GM19351 (cell line): ENCODE measurements at regions not wholly inside any gene's neighbourhood (a gene's known extent, or its start where the extent isn't known, plus 50 kb on each side); places are given as distances from the start of the nearest gene placed in this dataset.
"Not testable (repeated sequence)": the region's sequence is repeated elsewhere in the genome, so short reads cannot be mapped to it uniquely, and the experiment has no call there.

Experiments used
- ATAC-seq: cut with Tn5 transposase; IDR thresholded peaks from one replicate; pipeline ENCODE4 v1.9.1; 2021; ENCODE audit warnings: mild to moderate bottlenecking, moderate library complexity; ENCODE audit not compliant: unreplicated experiment

GRCh38 chr4:9604031-9604892 is 160.0 kb downstream of the DEFB131A start:
- ATAC-seq: not testable (repeated sequence)

DNA sequence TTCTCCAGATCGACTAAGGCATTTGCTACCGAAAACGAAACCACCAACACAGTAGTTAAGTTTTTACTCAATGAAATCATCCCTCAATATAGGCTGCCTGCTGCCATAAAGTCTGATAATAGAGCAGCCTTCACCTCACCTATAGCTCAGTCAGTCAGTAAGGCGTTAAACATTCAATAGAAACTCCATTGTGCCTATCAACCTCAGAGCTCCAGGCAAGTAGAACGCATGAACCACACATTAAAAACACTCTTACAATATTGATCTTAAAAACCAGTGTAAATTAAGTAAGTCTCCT is 160.6 kb downstream of the DEFB131A start:
- not testable (repeated sequence) for ATAC-seq

- no peak for ATAC-seq
Measured at GRCh38 chr4:9608300-9608699, 164.1 kb downstream of the DEFB131A start.

DNA sequence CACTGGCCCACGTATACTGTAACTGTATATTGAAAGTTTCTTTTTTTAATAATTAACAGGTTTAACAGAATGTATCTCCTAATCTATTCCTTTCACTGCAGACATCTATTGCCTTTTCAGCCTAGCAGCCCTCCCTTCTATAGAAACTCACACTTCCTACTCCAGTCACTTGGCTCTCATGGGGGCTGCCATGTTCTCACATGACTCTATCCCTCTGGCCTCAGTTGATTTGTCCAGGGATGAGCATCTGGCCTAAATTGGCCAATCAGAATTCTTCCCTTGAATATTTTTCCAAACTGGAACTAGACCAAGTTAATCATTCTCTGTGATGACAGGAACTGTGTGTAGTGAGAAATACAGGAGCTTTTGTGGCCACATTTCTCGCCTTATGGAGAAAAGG is 166.1 kb downstream of the DEFB131A start:
- ATAC-seq: not testable (repeated sequence)

GRCh38 chr4:9611101-9611500 is 166.9 kb downstream of the DEFB131A start:
- no peak for ATAC-seq

- not testable (repeated sequence) for ATAC-seq
Measured at GRCh38 chr4:9636411-9636810, 145.0 kb upstream of the DRD5 start.

- not testable (repeated sequence) for ATAC-seq
Measured at GRCh38 chr4:9659678-9660077, 121.8 kb upstream of the DRD5 start.

GRCh38 chr4:9660955-9661354 is 120.5 kb upstream of the DRD5 start:
- not testable (repeated sequence) for ATAC-seq

DNA sequence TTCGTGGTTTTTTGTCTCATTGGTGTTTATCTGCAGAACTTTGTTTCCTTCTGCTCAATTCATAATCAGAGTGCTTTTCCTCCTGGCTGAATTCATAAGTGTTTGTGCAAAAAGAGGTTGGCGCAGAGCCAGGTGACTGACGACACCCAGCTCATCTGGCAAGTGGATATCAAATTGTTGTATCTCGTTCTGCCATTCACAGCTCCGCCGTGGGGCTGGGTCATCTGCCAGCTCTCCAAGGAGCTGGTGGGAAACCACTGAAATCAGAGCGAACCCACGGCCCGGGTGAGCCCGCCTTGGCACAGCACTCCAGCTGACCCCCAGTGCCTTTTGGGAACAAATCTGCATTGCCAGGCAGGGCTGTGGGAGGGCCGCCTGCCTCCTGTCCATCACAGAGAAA is 110.7 kb upstream of the DRD5 start:
- ATAC-seq: not testable (repeated sequence)

DNA sequence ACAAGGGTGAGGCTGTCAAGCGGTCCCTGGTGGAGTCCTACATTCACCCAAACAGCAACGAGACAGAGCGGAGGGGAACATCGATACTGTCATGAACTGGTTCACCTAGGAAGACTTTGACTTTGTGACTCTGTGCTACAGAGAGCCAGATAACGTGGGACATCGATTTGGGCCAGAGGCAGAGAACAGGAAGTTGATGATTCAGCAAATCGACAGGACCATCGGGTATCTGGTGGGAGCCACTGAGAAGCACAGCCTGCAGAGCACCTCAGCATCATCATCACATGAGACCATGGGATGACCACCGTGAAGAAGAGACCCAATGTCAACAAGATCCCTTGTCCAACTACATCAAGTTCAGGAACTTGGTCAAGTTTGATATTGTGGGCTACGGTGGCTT is 104.1 kb upstream of the DRD5 start:
- not testable (repeated sequence) for ATAC-seq

- ATAC-seq: no peak
Measured at GRCh38 chr4:9679704-9680478, 101.5 kb upstream of the DRD5 start.

- not testable (repeated sequence) for ATAC-seq
Measured at GRCh38 chr4:9683174-9683573, 98.3 kb upstream of the DRD5 start.

- ATAC-seq: not testable (repeated sequence)
Measured at GRCh38 chr4:9685016-9685415, 96.4 kb upstream of the DRD5 start.

DNA sequence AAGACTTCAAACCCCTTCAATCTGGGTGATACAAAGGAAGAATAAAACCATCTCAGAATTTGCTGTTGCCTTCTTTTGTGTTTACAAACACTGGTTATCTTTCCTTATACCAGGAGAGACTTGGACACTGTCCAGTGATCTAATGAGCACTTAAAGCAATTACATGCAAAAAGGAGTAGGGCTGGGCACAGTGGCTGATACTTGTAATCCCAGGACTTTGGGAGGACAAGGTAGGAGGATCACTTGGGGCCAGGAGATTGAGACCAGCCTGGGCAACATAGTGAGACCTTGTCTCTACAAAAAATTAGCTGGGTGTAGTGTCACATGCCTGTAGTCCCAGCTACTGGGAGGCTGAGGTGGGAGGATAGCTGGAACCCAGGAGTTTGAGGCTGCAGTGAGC is 95.7 kb upstream of the DRD5 start:
- ATAC-seq: no peak

DNA sequence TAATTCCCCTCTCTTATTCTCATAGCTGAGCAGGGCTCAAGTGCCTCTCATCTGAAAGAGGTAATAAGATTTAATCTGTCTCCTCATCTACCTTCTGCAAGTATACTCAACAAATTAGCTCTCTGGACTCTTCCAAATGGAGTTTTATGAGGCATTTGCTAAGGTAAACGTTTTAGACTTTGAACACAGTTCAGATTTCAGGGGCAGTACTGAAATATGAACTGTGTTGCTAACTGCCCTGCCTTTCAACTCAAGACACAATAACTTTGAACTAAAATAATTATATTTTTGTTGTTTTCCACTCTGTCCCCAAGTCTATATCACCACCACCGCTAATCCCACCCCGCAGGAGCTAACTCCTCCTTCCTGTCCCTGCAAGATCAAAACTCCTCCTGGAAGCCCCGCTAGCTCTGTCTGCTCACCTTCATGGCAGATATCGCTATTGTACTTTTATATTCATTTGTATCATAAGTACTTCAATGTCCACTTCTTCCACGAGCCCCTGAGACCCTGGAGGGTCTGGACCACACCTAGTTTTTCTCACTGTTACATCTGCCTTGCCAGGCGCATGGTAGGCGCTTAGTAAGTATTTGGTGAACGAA is 90.7 kb upstream of the DRD5 start:
- not testable (repeated sequence) for ATAC-seq

DNA sequence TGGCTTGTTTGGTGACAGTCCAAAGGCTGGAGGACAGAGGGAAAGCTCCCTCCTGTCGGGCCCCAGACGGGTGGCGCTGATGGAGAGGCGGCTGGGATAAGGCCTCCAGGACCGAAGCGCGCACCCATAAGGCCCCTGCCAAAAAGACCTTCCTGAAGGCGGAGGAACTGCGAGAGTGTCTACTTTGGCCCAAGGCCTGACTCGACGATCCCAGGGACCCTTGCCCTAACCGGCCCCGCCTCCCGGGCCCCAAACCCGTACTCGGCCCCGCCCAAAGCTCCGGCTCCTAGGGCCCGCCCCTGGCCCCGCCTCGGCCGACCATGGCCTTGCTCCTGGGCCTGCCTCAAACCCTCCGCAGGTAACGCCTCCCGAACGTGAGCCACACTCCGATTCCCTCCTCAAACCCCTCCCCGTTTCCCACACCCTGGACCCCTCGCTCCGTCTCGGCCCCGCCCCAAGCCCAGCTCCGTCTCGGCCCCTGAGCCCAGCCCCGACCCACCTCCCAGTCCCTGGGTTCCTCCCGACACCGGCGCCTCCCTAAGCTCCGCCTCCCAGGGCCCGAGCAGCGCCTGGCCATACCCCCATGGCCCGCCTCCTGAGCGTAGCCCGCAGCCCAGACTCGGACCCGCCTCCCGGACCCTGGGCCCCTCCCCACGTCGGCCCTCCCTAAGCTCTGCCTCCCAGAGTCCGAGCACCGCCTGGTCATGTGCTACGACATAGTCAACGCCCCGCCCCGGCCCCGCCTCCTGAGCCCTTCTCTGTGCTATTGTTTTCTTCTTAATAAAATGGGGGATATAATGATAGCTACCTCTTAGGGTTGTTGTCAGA is 90.0 kb upstream of the DRD5 start:
- ATAC-seq: peak; percentile 100

DNA sequence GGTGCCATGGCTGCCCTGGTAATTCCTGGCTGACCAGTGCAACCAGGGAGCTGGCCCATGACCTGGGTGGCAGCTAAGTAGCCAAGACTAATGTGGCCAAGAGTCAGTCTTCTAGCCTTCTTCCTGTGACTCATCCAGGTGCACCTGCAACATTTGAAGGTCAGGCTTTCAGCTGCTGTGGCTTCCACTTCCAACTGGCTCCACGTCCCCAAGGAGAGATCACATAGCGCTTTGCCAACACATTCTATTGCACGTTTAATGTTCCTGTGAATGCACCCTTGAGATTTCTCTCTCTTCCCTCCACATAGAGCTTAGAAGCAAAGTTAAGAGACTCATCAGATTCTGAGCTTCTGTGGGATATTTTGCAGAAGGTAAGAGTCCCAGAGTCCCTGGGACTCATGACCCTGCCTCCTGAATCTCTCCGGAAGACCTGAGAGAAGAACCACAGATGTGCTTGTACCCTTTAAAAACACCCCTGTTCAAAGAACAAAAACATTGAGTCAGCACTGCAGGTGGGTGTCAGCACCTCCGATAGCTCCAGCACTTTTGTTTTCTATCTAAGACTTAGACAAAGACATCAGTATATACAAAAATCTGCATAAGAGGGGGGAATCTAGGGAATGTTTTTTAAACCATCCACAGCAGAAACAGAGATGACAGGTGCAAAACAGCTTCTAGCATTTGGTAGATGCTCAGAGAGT is 88.5 kb upstream of the DRD5 start:
- ATAC-seq: not testable (repeated sequence)

- ATAC-seq: not testable (repeated sequence)
Measured at GRCh38 chr4:9694403-9694802, 87.0 kb upstream of the DRD5 start.

GRCh38 chr4:9695994-9696393 is 85.4 kb upstream of the DRD5 start:
- ATAC-seq: not testable (repeated sequence)

- ATAC-seq: not testable (repeated sequence)
Measured at GRCh38 chr4:9696561-9696960, 84.9 kb upstream of the DRD5 start.
